Colonic mucosa (tissue), 4 donors: ENCODE measurements at regions not wholly inside any gene's neighbourhood (a gene's known extent, or its start where the extent isn't known, plus 50 kb on each side); places are given as distances from the start of the nearest gene placed in this dataset.
A peak's percentile ranks its signal among the peaks of the same experiment; 100 is the strongest.

Experiments used
- DNase-seq: peaks from one replicate; pipeline ENCODE4 v3.0.0-alpha.2; 2020
- H3K27ac ChIP-seq: fragments of 200-600 bp; one replicate; pipeline ENCODE4 v1.8.0; 2021
- H3K27me3 ChIP-seq: fragments of 200-600 bp; one replicate; pipeline ENCODE4 v1.8.0; 2021
- H3K36me3 ChIP-seq: fragments of 200-600 bp; one replicate; pipeline ENCODE4 v1.8.0; 2021
- H3K4me1 ChIP-seq: fragments of 200-600 bp; one replicate; pipeline ENCODE4 v1.8.0; 2021; ENCODE audit warnings: mild to moderate bottlenecking
- H3K4me3 ChIP-seq: fragments of 200-600 bp; one replicate; pipeline ENCODE4 v1.8.0; 2021
- H3K9ac ChIP-seq, 2 donors: one replicate each; pipeline ENCODE4 v1.7.0; 2013; ENCODE audit warnings: control low read depth in 2 of 2, low read depth in 2 of 2, low read length in 2 of 2
- H3K9me3 ChIP-seq: fragments of 200-600 bp; one replicate; pipeline ENCODE4 v1.8.0; 2021
- CTCF ChIP-seq: fragments of 200-600 bp; IDR thresholded peaks from one replicate; pipeline ENCODE4 v1.8.0; 2022; ENCODE audit warnings: antibody characterized with exemption, mild to moderate bottlenecking
- intact Hi-C: fragments of 100-400 bp; cut with DNase I; formaldehyde crosslinking; loops from one replicate; pipeline ENCODE4 v1.14.1; 2022
- donor health status: healthy.
- donor health status: DM: no; HTN: no; CAD: no.
- donor health status: DM: no; HTN: no; CAD: no.

GRCh38 chr1:48084826-48085225, 87.6 kb upstream of the TRABD2B start:
- no peaks in the 10 kb centered on the region for H3K27me3 ChIP-seq
- intact Hi-C loops, result no loop called here
- no peaks in the 10 kb centered on the region for H3K36me3 ChIP-seq
- no peak for TF ChIP-seq CTCF
- H3K9ac ChIP-seq, result no peak overlapping the region
- H3K9me3 ChIP-seq, result no peaks in the 10 kb centered on the region
- H3K4me1 ChIP-seq, result no peaks in the 10 kb centered on the region
- DNase-seq, result peak; percentile 41
- H3K27ac ChIP-seq, result no peak overlapping the region
- no peak overlapping the region for H3K4me3 ChIP-seq

- H3K36me3 ChIP-seq, result no peaks in the 10 kb centered on the region
- no peak overlapping the region for H3K9ac ChIP-seq
- no peaks in the 10 kb centered on the region for H3K27me3 ChIP-seq
- no peak overlapping the region for H3K27ac ChIP-seq
- intact Hi-C loops, result no loop called here
- no peaks in the 10 kb centered on the region for H3K9me3 ChIP-seq
- no peak for DNase-seq
- no peak for TF ChIP-seq CTCF
- H3K4me3 ChIP-seq, result no peak overlapping the region
- no peaks in the 10 kb centered on the region for H3K4me1 ChIP-seq
Measured at GRCh38 chr1:48082271-48082962, 85.2 kb upstream of the TRABD2B start.

- Histone ChIP-seq H3K9ac (no peak overlapping the region), H3K4me1 (no peaks in the 10 kb centered on the region), H3K27ac (no peak overlapping the region), H3K27me3 (no peaks in the 10 kb centered on the region), H3K36me3 (no peaks in the 10 kb centered on the region), H3K9me3 (no peaks in the 10 kb centered on the region), H3K4me3 (no peak overlapping the region)
- intact Hi-C loops, result no loop called here
- peak; percentile 43 for DNase-seq
- TF ChIP-seq CTCF, result no peak
Measured at GRCh38 chr1:48080331-48081255, 83.4 kb upstream of the TRABD2B start.

- DNase-seq, result no peak
- no peak for TF ChIP-seq CTCF
- Histone ChIP-seq H3K27ac (no peak overlapping the region), H3K27me3 (no peaks in the 10 kb centered on the region), H3K9me3 (no peaks in the 10 kb centered on the region), H3K36me3 (no peaks in the 10 kb centered on the region), H3K4me3 (no peak overlapping the region), H3K4me1 (no peaks in the 10 kb centered on the region), H3K9ac (no peak overlapping the region)
- intact Hi-C loops, result no loop called here
Measured at GRCh38 chr1:48079096-48079495, 81.9 kb upstream of the TRABD2B start.

- DNase-seq, result peak; percentile 40
- intact Hi-C loops, result no loop called here
- H3K9ac ChIP-seq, result no peak overlapping the region
Measured at GRCh38 chr1:48077795-48078222, 80.6 kb upstream of the TRABD2B start.

More at GRCh38 chr1:48077795-48078222, 80.6 kb upstream of the TRABD2B start:
- Histone ChIP-seq H3K27me3 (no peaks in the 10 kb centered on the region), H3K4me1 (no peaks in the 10 kb centered on the region), H3K4me3 (no peak overlapping the region), H3K27ac (no peak overlapping the region), H3K36me3 (no peaks in the 10 kb centered on the region), H3K9me3 (no peaks in the 10 kb centered on the region)
- TF ChIP-seq CTCF, result no peak
